ENCODE measurements at regions not wholly inside any gene's neighbourhood (a gene's known extent, or its start where the extent isn't known, plus 50 kb on each side); places are given as distances from the start of the nearest gene placed in this dataset.

DNA sequence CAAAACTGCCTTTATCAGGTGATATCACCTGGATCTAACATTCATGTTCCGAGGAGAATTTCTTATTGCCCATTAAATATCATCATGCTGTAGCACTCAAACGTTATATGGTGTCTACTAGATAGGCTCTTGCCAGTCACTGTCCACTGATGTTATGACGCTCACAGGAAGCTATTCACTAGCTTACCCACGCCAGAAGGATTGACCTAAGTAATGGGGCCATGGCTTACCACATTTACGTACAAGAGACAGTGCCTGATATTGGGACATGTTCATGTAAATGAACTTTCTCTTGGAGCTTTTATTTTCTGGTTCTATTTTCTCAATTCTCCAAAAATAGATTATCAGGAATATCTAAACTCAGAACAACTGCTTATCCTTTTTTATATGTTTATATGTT lies 91.7 kb upstream of the NAALADL2 start:
- Histone ChIP-seq H3K9me3 (ENCODE audit: low read depth, low read length, poor library complexity, severe bottlenecking) (no peaks in the 10 kb centered on the region), H3K4me3 (ENCODE audit: low read depth, low read length, poor library complexity, severe bottlenecking) (no peak overlapping the region), H3K27ac (ENCODE audit: low read depth, low read length, poor library complexity, severe bottlenecking) (no peak overlapping the region), H3K27me3 (replicated peaks; ENCODE audit: insufficient read depth, low read depth, low read length, poor library complexity) (no peaks in the 10 kb centered on the region), H3K36me3 (ENCODE audit: insufficient read depth, low read length, poor library complexity, severe bottlenecking) (no peaks in the 10 kb centered on the region), H3K4me1 (ENCODE audit: insufficient read depth, low read length, poor library complexity, severe bottlenecking) (no peaks in the 10 kb centered on the region)
- ChIA-PET CTCF (no interaction called here), POLR2A (ENCODE audit: low non-redundant PET) (no interaction called here)
- no TSS peak for BruUV-seq (replicated peaks)
- intact Hi-C loops (cut with micrococcal nuclease; ENCODE audit: unreplicated experiment): no loop called here
- no peak for TF ChIP-seq CTCF (conservative IDR thresholded peaks at IDR 0.05; ENCODE audit: low read depth, low read length)
- TF ChIP-seq EZH2 (IDR thresholded peaks at IDR 0.05; ENCODE audit: borderline replicate concordance, low read depth, low read length, poor library complexity, severe bottlenecking): no peak
- no peak for DNase-seq (ENCODE audit: low spot score)

- intact Hi-C loops (cut with micrococcal nuclease; ENCODE audit: unreplicated experiment): no loop called here
- H3K27me3 ChIP-seq (replicated peaks; ENCODE audit: insufficient read depth, low read depth, low read length, poor library complexity): no peaks in the 10 kb centered on the region
- BruUV-seq (replicated peaks): no TSS peak
- CTCF ChIA-PET: no interaction called here
- no peak overlapping the region for H3K4me3 ChIP-seq (ENCODE audit: low read depth, low read length, poor library complexity, severe bottlenecking)
- no peaks in the 10 kb centered on the region for H3K36me3 ChIP-seq (ENCODE audit: insufficient read depth, low read length, poor library complexity, severe bottlenecking)
- no peak overlapping the region for H3K27ac ChIP-seq (ENCODE audit: low read depth, low read length, poor library complexity, severe bottlenecking)
- no peaks in the 10 kb centered on the region for H3K4me1 ChIP-seq (ENCODE audit: insufficient read depth, low read length, poor library complexity, severe bottlenecking)
- H3K9me3 ChIP-seq (ENCODE audit: low read depth, low read length, poor library complexity, severe bottlenecking): no peaks in the 10 kb centered on the region
- TF ChIP-seq EZH2 (IDR thresholded peaks at IDR 0.05; ENCODE audit: borderline replicate concordance, low read depth, low read length, poor library complexity, severe bottlenecking) (no peak), CTCF (conservative IDR thresholded peaks at IDR 0.05; ENCODE audit: low read depth, low read length) (no peak)
- POLR2A ChIA-PET (ENCODE audit: low non-redundant PET): no interaction called here
- no peak for DNase-seq (ENCODE audit: low spot score)
Measured at GRCh38 chr3:174767853-174768382, 91.2 kb upstream of the NAALADL2 start.

- Histone ChIP-seq H3K27ac (ENCODE audit: low read depth, low read length, poor library complexity, severe bottlenecking) (no peak overlapping the region), H3K27me3 (replicated peaks; ENCODE audit: insufficient read depth, low read depth, low read length, poor library complexity) (no peaks in the 10 kb centered on the region), H3K4me1 (ENCODE audit: insufficient read depth, low read length, poor library complexity, severe bottlenecking) (no peaks in the 10 kb centered on the region), H3K4me3 (ENCODE audit: low read depth, low read length, poor library complexity, severe bottlenecking) (no peak overlapping the region), H3K9me3 (ENCODE audit: low read depth, low read length, poor library complexity, severe bottlenecking) (no peaks in the 10 kb centered on the region), H3K36me3 (ENCODE audit: insufficient read depth, low read length, poor library complexity, severe bottlenecking) (no peaks in the 10 kb centered on the region)
- no peak for TF ChIP-seq EZH2 (IDR thresholded peaks at IDR 0.05; ENCODE audit: borderline replicate concordance, low read depth, low read length, poor library complexity, severe bottlenecking)
- no peak for TF ChIP-seq CTCF (conservative IDR thresholded peaks at IDR 0.05; ENCODE audit: low read depth, low read length)
- intact Hi-C loops (cut with micrococcal nuclease; ENCODE audit: unreplicated experiment): no loop called here
- POLR2A ChIA-PET (ENCODE audit: low non-redundant PET): no interaction called here
- no peak for DNase-seq (ENCODE audit: low spot score)
- CTCF ChIA-PET: no interaction called here
- BruUV-seq (replicated peaks): no TSS peak
Measured at GRCh38 chr3:174769171-174769570, 90.0 kb upstream of the NAALADL2 start.

All from A673 (cell line).